DND-41 (cell line): ENCODE measurements at regions not wholly inside any gene's neighbourhood (a gene's known extent, or its start where the extent isn't known, plus 50 kb on each side); places are given as distances from the start of the nearest gene placed in this dataset.

Source experiments
- ATAC-seq: fragments of 200-7000 bp; cut with Tn5 transposase; 3 replicates; pipeline ENCODE4 v1.9.1; 2021; ENCODE audit warnings: low read depth; ENCODE audit not compliant: insufficient read depth
- DNase-seq: peaks from one replicate; pipeline ENCODE4 v3.0.0-alpha.2; 2020
- H2AFZ ChIP-seq: 2 replicates; pipeline ENCODE4 v1.6.0; 2012; ENCODE audit warnings: low read depth, low read length
- H3K27ac ChIP-seq: 2 replicates; pipeline ENCODE4 v1.5.1; 2012; ENCODE audit warnings: low read length, inconsistent platforms
- H3K27me3 ChIP-seq: fragments of 200-600 bp; sonication (generic); 2 replicates; pipeline ENCODE4 v1.6.0; 2012; ENCODE audit warnings: low read length, mild to moderate bottlenecking, inconsistent platforms; ENCODE audit not compliant: insufficient read depth, poor library complexity
- H3K36me3 ChIP-seq: 2 replicates; pipeline ENCODE4 v1.5.1; 2012; ENCODE audit warnings: low read length, inconsistent platforms; ENCODE audit not compliant: insufficient read depth
- H3K4me1 ChIP-seq: 2 replicates; pipeline ENCODE4 v1.5.1; 2012; ENCODE audit warnings: mild to moderate bottlenecking, low read length; ENCODE audit not compliant: insufficient read depth
- H3K4me2 ChIP-seq: 2 replicates; pipeline ENCODE4 v1.6.0; 2012; ENCODE audit warnings: mild to moderate bottlenecking, moderate library complexity, low read length, inconsistent platforms; ENCODE audit not compliant: insufficient read depth
- H3K4me3 ChIP-seq, 2 experiments: fragments of 200-600 bp in 1 of 2; shearing (Covaris generic) in 1 of 2; 2 replicates each; pipeline ENCODE4 v1.5.1; 2012 to 2016; ENCODE audit warnings: inconsistent platforms in 2 of 2, low read length in 2 of 2, mild to moderate bottlenecking in 2 of 2, low read depth in 1 of 2, moderate library complexity in 1 of 2
- H3K79me2 ChIP-seq: 2 replicates; pipeline ENCODE4 v1.6.0; 2012; ENCODE audit warnings: low read length, inconsistent platforms; ENCODE audit not compliant: insufficient read depth
- H3K9ac ChIP-seq: 2 replicates; pipeline ENCODE4 v1.6.0; 2012; ENCODE audit warnings: low read depth, mild to moderate bottlenecking, inconsistent platforms, low read length, moderate library complexity
- H3K9me3 ChIP-seq: 2 replicates; pipeline ENCODE4 v1.5.1; 2012; ENCODE audit warnings: low read length, moderate library complexity, mild to moderate bottlenecking, inconsistent platforms; ENCODE audit not compliant: insufficient read depth, severe bottlenecking
- H4K20me1 ChIP-seq: 2 replicates; pipeline ENCODE4 v1.6.0; 2012; ENCODE audit warnings: low read length; ENCODE audit not compliant: insufficient read depth
- EZH2 ChIP-seq: IDR thresholded peaks from 3 replicates; pipeline ENCODE4 v1.6.1; 2012; ENCODE audit warnings: borderline replicate concordance, low read depth, mild to moderate bottlenecking, moderate library complexity, low read length, inconsistent platforms; ENCODE audit not compliant: severe bottlenecking
- TF ChIP-seq, protein P1 (sequence below): IDR thresholded peaks from 2 replicates; pipeline ENCODE4 v1.5.1; 2012; ENCODE audit warnings: borderline replicate concordance, low read length, moderate library complexity, mild to moderate bottlenecking; ENCODE audit not compliant: poor library complexity, severe bottlenecking; ENCODE audit errors: extremely low read depth

DNA sequence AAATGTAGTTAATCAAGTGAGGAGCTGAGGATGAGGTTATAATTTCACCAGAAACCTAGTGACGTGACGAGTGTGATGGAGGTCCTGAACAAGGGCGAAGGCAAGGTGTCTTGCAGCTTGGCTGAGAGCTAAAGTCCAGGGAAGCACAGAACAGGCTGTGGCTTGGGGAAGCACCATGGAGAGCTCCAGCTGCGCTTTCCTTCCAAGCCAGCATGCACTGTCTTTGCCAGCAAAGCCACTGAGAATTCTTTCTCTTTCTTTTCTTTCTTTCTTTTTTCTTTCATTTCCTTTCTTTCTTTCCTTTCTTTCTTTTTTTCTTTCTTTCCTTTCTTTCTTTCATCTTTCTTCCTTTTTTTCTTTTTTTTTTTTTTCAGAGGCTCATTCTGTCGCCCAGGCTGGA lies 239.3 kb downstream of the FBXO15 start:
- no peaks in the 10 kb centered on the region for H3K9me3 ChIP-seq
- no peak overlapping the region for H3K4me3 ChIP-seq
- no peaks in the 10 kb centered on the region for H3K79me2 ChIP-seq
- H3K9ac ChIP-seq: no peak overlapping the region
- H3K36me3 ChIP-seq: no peaks in the 10 kb centered on the region
- no peak overlapping the region for H3K27ac ChIP-seq
- H4K20me1 ChIP-seq: no peaks in the 10 kb centered on the region
- H3K27me3 ChIP-seq: no peaks in the 10 kb centered on the region
- no peaks in the 10 kb centered on the region for H3K4me1 ChIP-seq
- no peak overlapping the region for H3K4me2 ChIP-seq
- peak; percentile 35 for DNase-seq
- no peak overlapping the region for H2AFZ ChIP-seq
- TF ChIP-seq, protein P1, sequence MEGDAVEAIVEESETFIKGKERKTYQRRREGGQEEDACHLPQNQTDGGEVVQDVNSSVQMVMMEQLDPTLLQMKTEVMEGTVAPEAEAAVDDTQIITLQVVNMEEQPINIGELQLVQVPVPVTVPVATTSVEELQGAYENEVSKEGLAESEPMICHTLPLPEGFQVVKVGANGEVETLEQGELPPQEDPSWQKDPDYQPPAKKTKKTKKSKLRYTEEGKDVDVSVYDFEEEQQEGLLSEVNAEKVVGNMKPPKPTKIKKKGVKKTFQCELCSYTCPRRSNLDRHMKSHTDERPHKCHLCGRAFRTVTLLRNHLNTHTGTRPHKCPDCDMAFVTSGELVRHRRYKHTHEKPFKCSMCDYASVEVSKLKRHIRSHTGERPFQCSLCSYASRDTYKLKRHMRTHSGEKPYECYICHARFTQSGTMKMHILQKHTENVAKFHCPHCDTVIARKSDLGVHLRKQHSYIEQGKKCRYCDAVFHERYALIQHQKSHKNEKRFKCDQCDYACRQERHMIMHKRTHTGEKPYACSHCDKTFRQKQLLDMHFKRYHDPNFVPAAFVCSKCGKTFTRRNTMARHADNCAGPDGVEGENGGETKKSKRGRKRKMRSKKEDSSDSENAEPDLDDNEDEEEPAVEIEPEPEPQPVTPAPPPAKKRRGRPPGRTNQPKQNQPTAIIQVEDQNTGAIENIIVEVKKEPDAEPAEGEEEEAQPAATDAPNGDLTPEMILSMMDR: no peak
- no peak for TF ChIP-seq EZH2
- ATAC-seq: peak; percentile 77

DNA sequence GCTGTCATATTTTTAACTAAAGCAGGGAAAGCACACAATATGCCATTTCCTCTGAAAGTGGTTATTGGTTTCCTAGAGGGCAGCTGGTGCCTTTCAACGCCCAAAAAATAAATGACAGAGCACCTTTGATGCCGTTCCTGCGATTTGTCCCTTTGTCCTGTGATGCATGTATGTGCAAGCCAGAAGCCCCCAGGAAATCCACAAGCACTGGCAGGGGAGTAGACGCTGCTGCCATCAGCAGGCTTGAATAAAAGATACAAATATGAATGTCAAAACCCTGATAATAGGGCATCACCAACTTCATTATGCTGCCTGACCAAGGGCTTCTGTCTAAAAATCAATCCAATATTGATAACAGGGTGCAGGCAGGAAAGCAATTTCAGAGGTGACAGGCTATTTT lies 246.1 kb downstream of the FBXO15 start:
- H3K4me3 ChIP-seq: no peak overlapping the region
- no peaks in the 10 kb centered on the region for H3K27me3 ChIP-seq
- no peak overlapping the region for H2AFZ ChIP-seq
- H3K4me2 ChIP-seq: no peak overlapping the region
- DNase-seq: no peak
- no peak for TF ChIP-seq EZH2
- TF ChIP-seq, protein P1: no peak
- no peak overlapping the region for H3K9ac ChIP-seq
- no peaks in the 10 kb centered on the region for H3K9me3 ChIP-seq
- ATAC-seq: no peak
- no peak overlapping the region for H3K27ac ChIP-seq
- no peaks in the 10 kb centered on the region for H4K20me1 ChIP-seq
- H3K79me2 ChIP-seq: no peaks in the 10 kb centered on the region
- no peaks in the 10 kb centered on the region for H3K4me1 ChIP-seq
- no peaks in the 10 kb centered on the region for H3K36me3 ChIP-seq

DNA sequence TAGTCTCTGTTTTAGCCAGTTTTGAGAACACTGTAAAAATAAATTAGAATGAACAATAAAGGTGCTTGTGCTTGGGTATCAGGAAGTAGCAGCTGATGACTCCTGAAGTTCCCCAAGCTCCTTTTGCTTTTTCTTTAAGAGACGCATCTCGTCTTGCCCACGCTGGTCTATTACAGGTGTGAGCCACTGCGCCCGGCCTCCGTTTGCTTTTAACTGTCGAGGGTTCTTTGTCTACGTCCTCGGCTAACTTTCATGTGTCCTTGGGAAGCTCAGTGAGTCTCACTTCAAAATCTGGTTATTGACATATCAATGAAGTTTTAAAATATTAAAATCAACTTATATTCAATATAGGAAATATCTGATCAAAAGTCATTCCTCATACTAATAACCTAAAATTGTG lies 246.5 kb downstream of the FBXO15 start:
- Histone ChIP-seq H3K36me3 (no peaks in the 10 kb centered on the region), H3K79me2 (no peaks in the 10 kb centered on the region), H3K27ac (no peak overlapping the region), H3K27me3 (no peaks in the 10 kb centered on the region), H2AFZ (no peak overlapping the region), H4K20me1 (no peaks in the 10 kb centered on the region), H3K4me2 (no peak overlapping the region), H3K4me3 (no peak overlapping the region), H3K4me1 (no peaks in the 10 kb centered on the region), H3K9me3 (no peaks in the 10 kb centered on the region), H3K9ac (no peak overlapping the region)
- no peak for TF ChIP-seq EZH2
- TF ChIP-seq, protein P1: no peak
- ATAC-seq (no peak), DNase-seq (no peak)
